ENCODE measurements at regions not wholly inside any gene's neighbourhood (a gene's known extent, or its start where the extent isn't known, plus 50 kb on each side); places are given as distances from the start of the nearest gene placed in this dataset.

GRCh38 chr6:66740346-66740745 lies 1033.3 kb upstream of the EYS start (continued):
- no peak for TF ChIP-seq CTCF (IDR thresholded peaks at IDR 0.05 in 2 of 3, conservative IDR thresholded peaks at IDR 0.05 in 1 of 3; ENCODE audit: control insufficient read depth in 2 of 3, extremely low read depth in 1 of 3, insufficient read depth in 1 of 3, low read depth in 3 of 3, low read length in 3 of 3)
- TF ChIP-seq SREBF2 (IDR thresholded peaks at IDR 0.05; ENCODE audit: low read length): no peak
- no peak for TF ChIP-seq RBBP5 (conservative IDR thresholded peaks at IDR 0.05)
- TF ChIP-seq ETV6 (conservative IDR thresholded peaks at IDR 0.05 in 1 of 2, IDR thresholded peaks at IDR 0.05 in 1 of 2; ENCODE audit: borderline replicate concordance in 1 of 2, low read depth in 1 of 2): no peak
- TF ChIP-seq TARDBP (IDR thresholded peaks at IDR 0.05; ENCODE audit: borderline replicate concordance): no peak
- no peak for TF ChIP-seq SRF (IDR thresholded peaks at IDR 0.05; ENCODE audit: low read depth in 2 of 2, low read length in 2 of 2)
- TF ChIP-seq CHD4 (IDR thresholded peaks at IDR 0.05): no peak

GRCh38 chr6:66735106-66735890 lies 1028.3 kb upstream of the EYS start:
- Histone ChIP-seq H3K27me3 (replicated peaks in 1 of 2; ENCODE audit: control insufficient read depth in 2 of 2, insufficient read depth in 2 of 2, low read length in 1 of 2) (no peaks in the 10 kb centered on the region), H3K36me3 (ENCODE audit: control insufficient read depth in 2 of 2, insufficient read depth in 2 of 2, low read length in 1 of 2) (no peaks in the 10 kb centered on the region), H3K27ac (ENCODE audit: control insufficient read depth, insufficient read depth) (no peak overlapping the region), H3K4me2 (ENCODE audit: control insufficient read depth, insufficient read depth) (no peak overlapping the region), H3K9ac (ENCODE audit: control insufficient read depth, insufficient read depth, low read length) (no peak overlapping the region), H3K9me3 (replicated peaks; ENCODE audit: control insufficient read depth, insufficient read depth, low read length) (no peaks in the 10 kb centered on the region), H3K79me2 (ENCODE audit: control insufficient read depth, insufficient read depth, low read length) (no peaks in the 10 kb centered on the region), H2AFZ (ENCODE audit: control insufficient read depth, low read depth, low read length) (no peak overlapping the region), H4K20me1 (ENCODE audit: control insufficient read depth, insufficient read depth) (no peaks in the 10 kb centered on the region), H3K4me3 (no peak overlapping the region), H3K4me1 (ENCODE audit: control insufficient read depth, insufficient read depth, low read length) (no peaks in the 10 kb centered on the region)
- ChIA-PET RAD21 (ENCODE audit: unreplicated experiment) (no interaction called here), POLR2A (no interaction called here), SMC1A (ENCODE audit: uncharacterized antibody, unreplicated experiment) (no interaction called here), CTCF (interaction anchor here (0.6 kb wide), 1 partner anchor 36 kb away, joined by 3 read pairs; no protein-coding TSS in a partner anchor)
- in situ Hi-C loops (cut with MboI) (no loop called here), intact Hi-C loops (cut with micrococcal nuclease; ENCODE audit: unreplicated experiment) (no loop called here)
- 20% methylated on average over 5 of the region's 5 CpGs for WGBS (ENCODE audit: insufficient coverage, insufficient replicate concordance, low lambda C conversion rate, missing lambda C conversion rate)
- DNase-seq (ENCODE audit: low read depth, low spot score): no peak
- ATAC-seq: no peak
- FAIRE-seq: no peak
- no TSS peak for BruUV-seq (replicated peaks)
- TF ChIP-seq CBX5 (IDR thresholded peaks at IDR 0.05; ENCODE audit: low read depth) (no peak), SMAD1 (IDR thresholded peaks at IDR 0.05; ENCODE audit: low read depth, partially characterized antibody) (no peak), MYC (IDR thresholded peaks at IDR 0.05; ENCODE audit: insufficient read depth, insufficient read length, insufficient replicate concordance, low read length, severe bottlenecking) (no peak), ZNF592 (IDR thresholded peaks at IDR 0.05) (no peak), NBN (IDR thresholded peaks at IDR 0.05) (no peak), NFIC (IDR thresholded peaks at IDR 0.05; ENCODE audit: low read depth, low read length) (no peak), EED (IDR thresholded peaks at IDR 0.05; ENCODE audit: low read depth) (no peak), JUND (IDR thresholded peaks at IDR 0.05; ENCODE audit: low read depth, low read length) (no peak), RB1 (IDR thresholded peaks at IDR 0.05; ENCODE audit: borderline replicate concordance) (no peak)
